MM.1S (cell line): ENCODE measurements at regions not wholly inside any gene's neighbourhood (a gene's known extent, or its start where the extent isn't known, plus 50 kb on each side); places are given as distances from the start of the nearest gene placed in this dataset.

Source experiments
- DNase-seq: peaks from one replicate; pipeline ENCODE4 v3.0.0-alpha.2; 2015
- H2AFZ ChIP-seq: fragments of 300-600 bp; sonication (generic); 2 replicates; pipeline ENCODE4 v1.6.0; 2016; ENCODE audit warnings: antibody characterized with exemption, low read length
- H3F3A ChIP-seq: fragments of 300-600 bp; sonication (generic); 2 replicates; pipeline ENCODE4 v1.6.1; 2016; ENCODE audit warnings: mild to moderate bottlenecking, antibody characterized with exemption, low read length, moderate library complexity, mixed read lengths; ENCODE audit not compliant: insufficient read depth
- H3K27ac ChIP-seq: fragments of 300-600 bp; sonication (generic); 2 replicates; pipeline ENCODE4 v1.5.1; 2016; ENCODE audit warnings: mild to moderate bottlenecking, low read length
- H3K27me3 ChIP-seq: fragments of 300-600 bp; sonication (generic); replicated peaks from 2 replicates; pipeline ENCODE4 v1.6.0; 2016; ENCODE audit warnings: low read length; ENCODE audit not compliant: insufficient read depth
- H3K36me3 ChIP-seq: fragments of 300-600 bp; sonication (generic); replicated peaks from 2 replicates; pipeline ENCODE4 v1.6.1; 2016; ENCODE audit warnings: mild to moderate bottlenecking, low read length, mixed read lengths; ENCODE audit not compliant: insufficient read depth
- H3K4me1 ChIP-seq: fragments of 300-600 bp; sonication (generic); 2 replicates; pipeline ENCODE4 v1.6.1; 2016; ENCODE audit warnings: low read length, mixed read lengths
- H3K4me2 ChIP-seq: fragments of 300-600 bp; sonication (generic); 2 replicates; pipeline ENCODE4 v1.6.0; 2016; ENCODE audit warnings: low read depth, low read length
- H3K4me3 ChIP-seq: fragments of 300-600 bp; sonication (generic); 2 replicates; pipeline ENCODE4 v1.5.1; 2016; ENCODE audit warnings: low read length, mixed read lengths
- H3K79me2 ChIP-seq: fragments of 300-600 bp; sonication (generic); 2 replicates; pipeline ENCODE4 v1.6.1; 2016; ENCODE audit warnings: mixed run types, low read length, mixed read lengths
- H3K9ac ChIP-seq: fragments of 300-600 bp; sonication (generic); 2 replicates; pipeline ENCODE4 v1.6.1; 2016; ENCODE audit warnings: low read length, mixed read lengths
- H3K9me2 ChIP-seq: fragments of 300-600 bp; sonication (generic); replicated peaks from 2 replicates; pipeline ENCODE4 v1.6.1; 2016; ENCODE audit warnings: mild to moderate bottlenecking, low read length, mixed read lengths; ENCODE audit not compliant: insufficient read depth
- H3K9me3 ChIP-seq: fragments of 300-600 bp; sonication (generic); replicated peaks from 2 replicates; pipeline ENCODE4 v1.6.1; 2016; ENCODE audit warnings: mild to moderate bottlenecking, low read length, mixed read lengths; ENCODE audit not compliant: insufficient read depth
- H4K20me1 ChIP-seq: fragments of 300-600 bp; sonication (generic); 2 replicates; pipeline ENCODE4 v1.6.1; 2016; ENCODE audit warnings: mild to moderate bottlenecking, low read length, moderate library complexity, mixed read lengths; ENCODE audit not compliant: insufficient read depth
- CTCF ChIP-seq: fragments of 300-600 bp; sonication (generic); IDR thresholded peaks from 2 replicates; pipeline ENCODE4 v1.5.1; 2016; ENCODE audit warnings: antibody characterized with exemption, low read length, mixed read lengths
- EZH2 ChIP-seq: fragments of 300-600 bp; sonication (generic); optimal IDR thresholded peaks from 2 replicates; pipeline ENCODE3; 2017; ENCODE audit warnings: low read depth, mild to moderate bottlenecking, antibody characterized with exemption, low read length, mixed read lengths
- EZH2phosphoT487 ChIP-seq: fragments of 300-600 bp; sonication (generic); IDR thresholded peaks from 2 replicates; pipeline ENCODE4 v1.6.1; 2018; ENCODE audit warnings: antibody characterized with exemption, low read length

GRCh38 chr7:45972629-45973312, 51.7 kb upstream of the IGFBP3 start:
- Histone ChIP-seq H3K9me3 (no peaks in the 10 kb centered on the region), H4K20me1 (no peaks in the 10 kb centered on the region), H3K9me2 (no peaks in the 10 kb centered on the region), H3K4me2 (no peak overlapping the region), H3K4me3 (no peak overlapping the region), H3K79me2 (no peaks in the 10 kb centered on the region), H3K27ac (no peak overlapping the region), H3K27me3 (no peaks in the 10 kb centered on the region), H3K36me3 (no peaks in the 10 kb centered on the region), H2AFZ (no peak overlapping the region), H3F3A (no peaks in the 10 kb centered on the region), H3K9ac (no peak overlapping the region), H3K4me1 (peaks cover 7% of the 10 kb centered on the region)
- DNase-seq, result no peak
- TF ChIP-seq EZH2 (no peak), CTCF (no peak), EZH2phosphoT487 (no peak)

- no peaks in the 10 kb centered on the region for H3K27me3 ChIP-seq
- TF ChIP-seq CTCF (no peak), EZH2 (no peak), EZH2phosphoT487 (no peak)
- H4K20me1 ChIP-seq, result no peaks in the 10 kb centered on the region
These were observed 50.6 kb upstream of the IGFBP3 start for GRCh38 chr7:45971661-45972175.

GRCh38 chr7:45971171-45971570, 50.1 kb upstream of the IGFBP3 start:
- Histone ChIP-seq H3K27ac (no peak overlapping the region), H4K20me1 (no peaks in the 10 kb centered on the region), H2AFZ (no peak overlapping the region), H3K4me2 (no peak overlapping the region), H3K36me3 (no peaks in the 10 kb centered on the region), H3K79me2 (no peaks in the 10 kb centered on the region), H3K27me3 (no peaks in the 10 kb centered on the region), H3K9me3 (no peaks in the 10 kb centered on the region), H3K9me2 (no peaks in the 10 kb centered on the region), H3K4me1 (no peaks in the 10 kb centered on the region), H3K9ac (no peak overlapping the region), H3K4me3 (no peak overlapping the region), H3F3A (no peaks in the 10 kb centered on the region)
- no peak for DNase-seq
- TF ChIP-seq CTCF, result no peak
- TF ChIP-seq EZH2, result no peak
- TF ChIP-seq EZH2phosphoT487, result no peak

More at GRCh38 chr7:45971661-45972175, 50.6 kb upstream of the IGFBP3 start:
- H3K79me2 ChIP-seq, result no peaks in the 10 kb centered on the region
- H3K9me2 ChIP-seq, result no peaks in the 10 kb centered on the region
- DNase-seq, result no peak
- H3K4me1 ChIP-seq, result no peaks in the 10 kb centered on the region
- no peak overlapping the region for H3K9ac ChIP-seq
- no peak overlapping the region for H2AFZ ChIP-seq
- H3K27ac ChIP-seq, result no peak overlapping the region
- H3K36me3 ChIP-seq, result no peaks in the 10 kb centered on the region
- H3K4me3 ChIP-seq, result no peak overlapping the region
- H3K4me2 ChIP-seq, result no peak overlapping the region
- H3K9me3 ChIP-seq, result no peaks in the 10 kb centered on the region
- H3F3A ChIP-seq, result no peaks in the 10 kb centered on the region
